Activated CD4-positive, alpha-beta T cell treated with anti-CD3 and anti-CD28 coated beads, Interleukin-2, amount 10 ng/mL, durations not matched to agents 7 days and 5 days (primary cell): ENCODE measurements at regions not wholly inside any gene's neighbourhood (a gene's known extent, or its start where the extent isn't known, plus 50 kb on each side); places are given as distances from the start of the nearest gene placed in this dataset.
"Not testable (repeated sequence)": the region's sequence is repeated elsewhere in the genome, so short reads cannot be mapped to it uniquely, and the experiment has no call there.

Experiments used
- CTCF ChIA-PET: fragments of 350-600 bp; sonication (Branson Sonifier 250); formaldehyde crosslinking; loops from one replicate; lab custom pipeline; 2021; ENCODE audit warnings: antibody characterized with exemption; lab: Charles Lee
- POLR2A ChIA-PET: fragments of 350-600 bp; sonication (Branson Sonifier 250); formaldehyde crosslinking; loops from one replicate; lab custom pipeline; 2021; ENCODE audit warnings: antibody characterized with exemption; lab: Charles Lee
- DNase-seq: peaks from one replicate; pipeline ENCODE4 v3.0.0-alpha.2; 2020
- H3K27ac Mint-ChIP-seq: one replicate; pipeline ENCODE4 v1.8.0; 2021; ENCODE audit warnings: mild to moderate bottlenecking, moderate library complexity, mixed read lengths
- H3K27me3 Mint-ChIP-seq: one replicate; pipeline ENCODE4 v1.8.0; 2021; ENCODE audit warnings: mixed read lengths
- H3K36me3 Mint-ChIP-seq: one replicate; pipeline ENCODE4 v1.8.0; 2021; ENCODE audit warnings: low read depth, mixed read lengths
- H3K4me1 Mint-ChIP-seq: one replicate; pipeline ENCODE4 v1.8.0; 2021; ENCODE audit warnings: mixed read lengths
- H3K4me3 Mint-ChIP-seq: one replicate; pipeline ENCODE4 v1.8.0; 2021; ENCODE audit warnings: mild to moderate bottlenecking, moderate library complexity, mixed read lengths
- H3K9me3 Mint-ChIP-seq: one replicate; pipeline ENCODE4 v1.8.0; 2021; ENCODE audit warnings: mixed read lengths

DNA sequence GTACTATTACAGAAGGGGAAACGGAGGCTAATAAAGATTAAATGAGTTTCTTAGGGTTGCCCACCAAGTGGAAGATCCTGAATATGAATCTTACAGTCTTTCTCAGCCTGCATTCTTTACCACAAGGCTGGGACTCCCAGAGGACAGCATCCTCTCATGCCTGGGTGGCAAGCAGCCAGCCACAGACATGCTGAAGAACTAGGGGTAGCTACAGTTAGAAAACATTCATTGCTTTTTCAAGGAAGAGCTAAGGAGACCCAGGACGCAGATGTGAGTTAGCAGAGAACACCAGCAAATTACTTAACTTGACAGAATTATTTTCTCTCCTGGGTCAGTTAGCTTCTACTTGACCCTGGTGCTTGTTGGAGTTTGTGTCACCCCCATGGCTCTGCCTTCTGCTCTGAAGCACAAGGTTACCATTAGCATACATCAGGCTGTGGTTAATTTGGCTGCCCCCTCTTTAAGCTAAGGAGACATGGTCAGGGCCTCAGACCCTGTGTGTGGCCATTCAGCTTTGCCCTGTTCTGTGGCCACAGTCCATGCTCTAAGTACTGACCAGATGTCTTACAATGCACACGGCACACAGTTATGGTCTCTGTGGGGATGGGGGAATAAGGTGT, 132.3 kb upstream of the TNP1 start:
- Mint-ChIP-seq H3K27ac (no peak overlapping the region), H3K4me1 (no peaks in the 10 kb centered on the region), H3K27me3 (peaks cover 19% of the 10 kb centered on the region), H3K9me3 (no peaks in the 10 kb centered on the region), H3K4me3 (no peak overlapping the region), H3K36me3 (no peaks in the 10 kb centered on the region)
- no peak for DNase-seq
- CTCF ChIA-PET = no interaction called here
- POLR2A ChIA-PET = interaction anchor here (0.6 kb wide), 1 partner anchor 418 kb away, joined by 4 read pairs; no protein-coding TSS in a partner anchor

DNA sequence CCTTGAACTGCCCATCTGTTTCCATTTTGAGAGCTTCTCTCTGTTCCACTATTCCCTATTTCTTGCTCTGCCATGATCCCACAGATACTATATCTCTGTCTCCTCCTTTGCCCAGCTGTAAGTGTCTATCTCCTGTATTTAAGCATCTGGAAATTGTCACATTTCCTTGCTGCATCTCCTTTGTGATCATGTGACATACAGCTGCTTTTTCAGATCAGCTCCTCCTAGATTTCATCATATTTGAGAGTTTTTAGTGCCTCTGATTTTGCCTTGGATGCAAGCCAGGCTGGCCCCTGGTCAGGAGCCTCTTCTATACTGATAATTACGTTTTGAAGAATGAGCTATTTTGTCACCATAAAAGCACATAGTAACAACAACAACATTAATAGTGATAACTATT, 131.7 kb upstream of the TNP1 start:
- H3K4me1 Mint-ChIP-seq = no peaks in the 10 kb centered on the region
- H3K36me3 Mint-ChIP-seq = no peaks in the 10 kb centered on the region
- ChIA-PET POLR2A (no interaction called here), CTCF (no interaction called here)
- no peak overlapping the region for H3K4me3 Mint-ChIP-seq
- no peak overlapping the region for H3K27ac Mint-ChIP-seq
- no peaks in the 10 kb centered on the region for H3K9me3 Mint-ChIP-seq
- no peak for DNase-seq
- peaks cover 19% of the 10 kb centered on the region for H3K27me3 Mint-ChIP-seq

DNA sequence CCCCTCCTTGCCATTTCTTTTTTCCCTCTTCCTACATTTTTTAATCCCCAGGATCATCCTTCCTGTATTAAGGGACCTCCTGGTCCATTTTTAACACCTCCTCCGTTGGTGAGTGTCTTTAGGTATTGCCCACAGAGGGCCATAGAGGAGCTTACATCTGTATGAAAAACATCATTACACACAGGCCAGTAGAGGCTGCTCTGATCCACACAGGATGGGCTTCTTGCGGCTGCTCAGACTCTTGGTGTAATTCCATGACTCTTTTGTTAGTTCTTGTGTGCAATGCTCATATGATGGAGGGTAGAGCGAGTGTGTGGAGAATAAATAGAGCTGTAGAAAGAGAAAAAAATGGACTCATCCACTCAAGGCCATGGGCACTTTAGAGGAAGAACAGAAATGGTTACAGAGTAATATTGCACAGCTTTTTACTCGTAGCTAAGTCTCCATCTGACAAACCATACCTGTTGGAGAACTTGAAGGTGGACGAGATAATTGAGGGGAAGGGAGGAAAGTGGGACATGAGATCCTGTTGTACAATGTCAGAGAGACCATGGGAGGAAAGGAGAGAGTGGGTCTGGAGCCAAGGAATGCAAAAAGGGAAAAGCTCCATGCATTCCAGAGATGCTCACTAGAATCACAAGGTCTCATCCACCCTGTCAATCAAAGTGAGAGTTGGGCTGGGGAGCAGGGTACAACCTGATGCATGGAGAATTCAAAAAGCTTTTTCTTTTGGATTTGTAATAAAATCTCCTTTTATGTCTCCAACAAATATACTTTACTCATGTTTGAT, 129.7 kb upstream of the TNP1 start:
- H3K4me3 Mint-ChIP-seq = no peak overlapping the region
- peaks cover 16% of the 10 kb centered on the region for H3K27me3 Mint-ChIP-seq
- no peaks in the 10 kb centered on the region for H3K36me3 Mint-ChIP-seq
- H3K27ac Mint-ChIP-seq = no peak overlapping the region
- ChIA-PET POLR2A (no interaction called here), CTCF (no interaction called here)
- no peak for DNase-seq
- H3K9me3 Mint-ChIP-seq = no peaks in the 10 kb centered on the region
- H3K4me1 Mint-ChIP-seq = no peaks in the 10 kb centered on the region

DNA sequence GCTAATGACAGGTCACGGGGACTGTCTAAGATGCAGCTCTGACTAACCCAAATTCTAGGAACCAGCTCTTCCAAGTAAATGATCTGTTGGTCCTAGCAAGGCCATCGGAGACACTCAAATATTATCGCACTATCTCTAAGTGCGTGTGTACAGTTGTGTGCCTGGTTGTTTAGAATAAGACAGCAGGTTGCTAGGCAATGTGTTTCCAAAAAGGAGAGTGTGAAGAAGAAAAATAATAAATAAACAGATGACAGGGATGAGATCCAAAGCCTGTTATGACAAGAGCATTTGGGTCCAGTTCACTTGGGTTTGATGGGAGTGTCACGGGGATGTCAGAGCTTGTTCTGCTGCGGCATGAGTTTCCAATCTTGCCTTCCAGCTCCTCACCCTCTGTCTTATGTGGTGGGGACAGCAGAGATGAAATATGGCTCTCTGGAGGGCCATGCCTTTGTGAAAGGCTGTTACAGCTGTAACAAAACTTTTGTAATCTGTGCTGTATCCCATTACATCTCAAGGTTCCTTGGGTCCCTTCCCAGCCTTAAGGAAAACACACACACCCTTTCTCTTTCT, 127.5 kb upstream of the TNP1 start:
- Mint-ChIP-seq H3K4me1 (no peaks in the 10 kb centered on the region), H3K36me3 (no peaks in the 10 kb centered on the region), H3K4me3 (no peak overlapping the region), H3K9me3 (no peaks in the 10 kb centered on the region), H3K27ac (no peak overlapping the region), H3K27me3 (peaks cover 18% of the 10 kb centered on the region)
- CTCF ChIA-PET = no interaction called here
- no peak for DNase-seq
- POLR2A ChIA-PET = no interaction called here

DNA sequence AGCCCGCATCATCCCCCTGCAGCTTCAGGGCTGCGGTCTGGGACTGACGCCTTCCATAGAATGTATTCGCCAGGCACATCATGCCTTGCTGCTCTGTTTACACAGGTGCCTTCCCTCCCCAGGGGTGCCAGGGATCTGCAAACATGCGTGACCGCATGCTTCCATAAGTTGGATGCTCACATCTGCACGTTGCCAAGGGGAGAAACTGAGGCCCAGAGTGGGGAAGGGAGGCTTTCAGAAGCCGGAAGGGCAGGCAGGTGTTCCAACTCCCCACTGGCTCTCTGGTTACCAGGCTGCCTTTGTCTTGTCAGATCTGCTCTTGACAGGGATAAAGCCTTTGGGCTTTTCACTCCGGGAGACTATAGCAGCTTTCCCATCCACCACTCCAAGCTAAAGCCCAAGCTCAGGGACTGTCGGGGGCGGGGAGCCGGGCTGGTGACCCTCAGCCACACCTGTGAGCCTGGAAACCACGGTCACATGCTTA, 125.8 kb upstream of the TNP1 start:
- DNase-seq = no peak
- H3K4me1 Mint-ChIP-seq = no peaks in the 10 kb centered on the region
- CTCF ChIA-PET = no interaction called here
- peaks cover 13% of the 10 kb centered on the region for H3K27me3 Mint-ChIP-seq
- H3K27ac Mint-ChIP-seq = no peak overlapping the region
- H3K36me3 Mint-ChIP-seq = no peaks in the 10 kb centered on the region
- no peak overlapping the region for H3K4me3 Mint-ChIP-seq
- POLR2A ChIA-PET = no interaction called here
- no peaks in the 10 kb centered on the region for H3K9me3 Mint-ChIP-seq

DNA sequence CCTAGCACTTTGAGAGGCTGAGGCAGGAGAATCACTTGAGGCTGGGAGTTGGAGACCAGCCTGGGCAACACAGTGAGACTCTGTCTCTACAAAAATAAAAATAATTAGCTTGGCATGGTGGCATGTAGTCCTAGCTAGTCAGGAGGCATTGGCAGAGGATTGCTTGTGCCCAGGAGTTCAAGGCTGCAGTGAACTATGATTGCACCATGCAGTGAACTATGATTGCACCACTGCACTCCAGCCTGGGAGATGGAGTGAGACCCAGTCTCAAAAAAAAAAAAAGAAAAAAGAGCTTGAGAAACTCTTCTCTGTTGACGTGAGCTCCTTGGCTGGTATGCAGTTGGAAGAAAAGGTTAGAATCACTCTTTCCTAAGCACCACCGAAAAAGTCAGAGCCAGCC, 125.1 kb upstream of the TNP1 start:
- Mint-ChIP-seq H3K36me3 (no peaks in the 10 kb centered on the region), H3K9me3 (no peaks in the 10 kb centered on the region), H3K4me1 (no peaks in the 10 kb centered on the region), H3K27me3 (peaks cover 10% of the 10 kb centered on the region), H3K4me3 (no peak overlapping the region), H3K27ac (no peak overlapping the region)
- DNase-seq = no peak
- CTCF ChIA-PET = interaction anchor here (0.9 kb wide), 1 partner anchor 29 kb away, joined by 3 read pairs; no protein-coding TSS in a partner anchor
- POLR2A ChIA-PET = no interaction called here

DNA sequence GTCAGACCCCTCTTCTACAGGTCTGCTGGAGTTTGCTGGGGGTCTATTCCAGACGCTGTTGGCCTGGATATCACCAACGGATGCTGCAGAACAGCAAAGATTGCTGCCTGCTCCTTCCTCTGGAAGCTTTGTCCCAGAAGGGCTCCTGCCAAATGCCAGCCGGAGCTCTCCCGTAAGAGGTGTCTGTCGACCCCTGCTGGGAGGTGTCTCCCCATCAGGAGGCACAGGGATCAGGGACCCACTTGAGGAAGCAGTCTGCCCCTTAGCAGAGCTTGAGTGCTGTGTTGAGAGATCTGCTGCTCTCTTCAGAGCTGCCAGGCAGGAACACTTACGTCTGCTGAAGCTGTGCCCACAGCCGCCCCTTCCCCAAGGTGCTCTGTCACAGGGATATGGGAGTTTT, 122.1 kb upstream of the TNP1 start:
- CTCF ChIA-PET = interaction anchor here (1.2 kb wide), 1 partner anchor 62 kb away, joined by 3 read pairs; no protein-coding TSS in a partner anchor
- H3K9me3 Mint-ChIP-seq, H3K27ac Mint-ChIP-seq, POLR2A ChIA-PET, DNase-seq, H3K36me3 Mint-ChIP-seq, H3K4me1 Mint-ChIP-seq, H3K4me3 Mint-ChIP-seq: not testable (repeated sequence)
- H3K27me3 Mint-ChIP-seq = peaks cover 11% of the 10 kb centered on the region

DNA sequence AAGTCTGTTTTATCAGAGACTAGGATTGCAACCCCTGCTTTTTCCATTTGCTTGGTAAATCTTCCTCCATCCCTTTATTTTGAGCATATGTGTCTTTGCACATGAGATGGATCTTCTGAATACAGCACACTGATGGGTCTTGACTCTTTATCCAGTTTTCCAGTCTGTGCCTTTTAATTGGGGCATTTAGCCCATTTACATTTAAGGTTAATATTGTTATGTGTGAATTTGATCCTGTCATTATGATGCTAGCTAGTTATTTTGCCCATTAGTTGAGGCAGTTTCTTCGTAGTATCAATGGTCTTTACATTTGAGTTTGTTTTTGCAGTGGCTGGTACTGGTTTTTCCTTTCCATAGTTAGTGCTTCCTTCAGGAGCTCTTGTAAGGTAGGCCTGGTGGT, 120.6 kb upstream of the TNP1 start:
- H3K9me3 Mint-ChIP-seq, H3K4me3 Mint-ChIP-seq, CTCF ChIA-PET, H3K36me3 Mint-ChIP-seq, H3K4me1 Mint-ChIP-seq, POLR2A ChIA-PET, DNase-seq, H3K27ac Mint-ChIP-seq: not testable (repeated sequence)
- H3K27me3 Mint-ChIP-seq = peaks cover 11% of the 10 kb centered on the region

DNA sequence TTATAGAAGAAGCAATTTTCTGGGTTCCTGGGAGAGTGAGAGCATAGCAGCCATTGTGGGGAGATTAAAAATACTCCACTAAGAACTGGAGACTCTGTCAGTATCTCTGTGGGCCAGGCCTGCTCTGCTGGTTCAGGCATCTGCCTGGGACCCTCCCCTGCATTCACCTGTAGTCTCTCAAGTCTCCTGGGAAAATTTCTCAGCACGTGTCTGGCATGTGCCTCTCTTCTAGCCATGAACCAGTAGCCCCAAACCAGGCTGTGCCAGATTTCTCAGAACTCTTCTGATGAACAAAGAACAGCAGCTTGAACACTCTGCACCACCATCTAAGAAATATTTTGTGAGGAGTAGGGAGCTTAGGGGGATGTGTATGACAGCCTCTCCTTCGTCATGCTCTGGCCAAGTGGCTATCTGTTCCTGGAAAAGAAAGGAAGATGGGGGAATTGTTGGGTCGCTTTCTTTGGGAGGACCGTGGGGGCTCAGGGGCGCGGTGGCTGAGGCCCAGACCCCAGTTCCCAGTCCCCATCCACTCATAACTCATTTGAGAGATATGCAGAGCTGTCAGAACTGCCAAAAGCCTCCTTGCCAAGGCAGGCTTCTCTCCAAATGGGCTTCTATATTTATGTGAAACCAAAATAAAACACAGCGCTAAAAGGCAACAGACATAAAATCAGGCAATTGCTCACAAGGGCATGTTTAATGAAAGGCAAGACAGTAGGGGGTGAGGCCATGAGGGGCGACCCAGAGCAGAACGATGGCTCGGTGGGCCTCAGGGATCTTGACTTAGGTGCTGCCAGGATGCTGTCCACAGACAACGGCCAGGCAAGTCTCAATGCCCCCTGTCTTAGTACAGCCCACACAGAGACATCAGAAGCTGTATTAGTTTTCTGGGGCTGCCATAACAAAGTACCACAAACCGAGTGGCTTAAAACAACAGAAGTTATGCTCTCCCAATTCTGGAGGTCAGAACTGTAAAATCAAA, 114.7 kb upstream of the TNP1 start:
- ChIA-PET POLR2A (no interaction called here), CTCF (no interaction called here)
- Mint-ChIP-seq H3K4me3 (no peak overlapping the region), H3K36me3 (no peaks in the 10 kb centered on the region), H3K4me1 (no peaks in the 10 kb centered on the region), H3K9me3 (peaks cover 2% of the 10 kb centered on the region), H3K27me3 (peaks cover 4% of the 10 kb centered on the region), H3K27ac (no peak overlapping the region)
- no peak for DNase-seq

DNA sequence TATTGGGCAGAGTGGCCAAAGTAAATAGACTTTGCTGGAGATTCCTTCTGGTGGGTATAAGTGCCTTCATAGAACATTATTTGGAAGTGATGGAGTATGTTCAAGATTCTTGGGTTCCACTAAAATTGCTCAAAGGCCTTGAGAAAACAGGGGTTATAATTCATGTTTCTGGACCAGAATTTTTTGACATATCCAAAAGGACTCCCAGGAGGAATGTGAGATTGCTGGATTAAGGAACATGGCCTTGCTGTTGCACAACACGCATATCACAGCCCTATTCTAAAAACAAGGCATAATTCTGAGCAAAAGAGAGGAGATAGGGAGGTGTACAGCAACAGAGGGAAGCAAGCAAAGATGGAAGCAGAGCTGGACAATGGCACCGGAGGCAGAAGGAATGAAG, 111.7 kb upstream of the TNP1 start:
- Mint-ChIP-seq H3K27me3 (no peaks in the 10 kb centered on the region), H3K36me3 (no peaks in the 10 kb centered on the region), H3K4me3 (no peak overlapping the region), H3K9me3 (no peaks in the 10 kb centered on the region), H3K27ac (no peak overlapping the region), H3K4me1 (no peaks in the 10 kb centered on the region)
- POLR2A ChIA-PET = no interaction called here
- CTCF ChIA-PET = no interaction called here
- DNase-seq = no peak

DNA sequence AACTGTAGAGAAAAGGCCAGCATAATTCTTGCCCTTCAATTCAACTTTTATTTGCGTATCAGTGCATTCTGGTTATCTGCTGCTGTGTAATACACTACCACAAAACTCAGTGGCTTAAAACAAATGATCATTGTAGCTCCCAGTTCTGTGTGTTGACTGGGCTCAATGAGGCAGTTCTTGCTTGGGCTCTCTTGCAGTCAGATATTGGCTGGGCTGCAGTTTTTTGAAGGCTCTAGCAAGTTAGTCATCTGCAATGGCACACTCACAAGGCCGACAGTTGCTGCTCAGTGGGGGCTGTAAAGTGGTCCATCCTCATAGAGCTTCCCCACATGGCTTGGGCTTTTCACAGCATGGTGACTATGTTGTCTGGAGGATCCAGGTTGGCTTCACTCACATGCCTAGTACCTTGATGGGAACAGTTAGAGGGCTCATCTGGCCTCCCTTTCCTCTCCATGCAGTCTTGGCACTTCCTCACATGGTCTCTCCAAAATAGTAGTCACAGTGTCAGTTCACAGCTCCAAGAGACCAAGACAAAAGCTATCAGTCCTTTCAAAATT, 110.6 kb upstream of the TNP1 start:
- Mint-ChIP-seq H3K4me1 (no peaks in the 10 kb centered on the region), H3K36me3 (no peaks in the 10 kb centered on the region), H3K27me3 (no peaks in the 10 kb centered on the region), H3K4me3 (no peak overlapping the region), H3K9me3 (no peaks in the 10 kb centered on the region), H3K27ac (no peak overlapping the region)
- no peak for DNase-seq
- ChIA-PET CTCF (interaction anchor here (0.5 to 0.9 kb wide), 2 partner anchors 48 to 623 kb away, joined by 3 read pairs; no protein-coding TSS in a partner anchor), POLR2A (no interaction called here)

DNA sequence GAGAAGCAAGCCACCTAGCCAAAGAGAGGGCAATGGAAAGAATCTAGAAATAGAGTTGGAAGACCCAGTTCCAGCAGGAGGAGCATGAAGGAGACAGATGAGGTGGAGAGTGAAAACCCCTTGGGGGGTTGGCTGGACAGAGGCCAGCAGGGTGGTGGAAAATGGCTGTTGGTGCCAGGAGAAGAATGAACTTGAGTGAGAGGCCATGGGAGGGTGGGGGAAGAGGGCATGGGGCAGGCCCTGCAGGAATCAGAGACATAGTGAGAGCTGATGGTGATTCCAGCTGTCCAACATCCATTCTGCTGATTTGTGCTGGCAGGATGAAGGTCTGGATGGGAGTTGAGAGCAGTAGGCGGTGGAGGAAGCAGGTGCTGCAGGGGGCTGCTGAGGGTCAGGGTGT, 108.0 kb upstream of the TNP1 start:
- H3K36me3 Mint-ChIP-seq = no peaks in the 10 kb centered on the region
- no peaks in the 10 kb centered on the region for H3K4me1 Mint-ChIP-seq
- H3K27me3 Mint-ChIP-seq = peaks cover 2% of the 10 kb centered on the region
- no peak for DNase-seq
- ChIA-PET CTCF (no interaction called here), POLR2A (no interaction called here)
- H3K4me3 Mint-ChIP-seq = no peak overlapping the region
- no peak overlapping the region for H3K27ac Mint-ChIP-seq
- no peaks in the 10 kb centered on the region for H3K9me3 Mint-ChIP-seq
